Tibial nerve (tissue), 4 donors: ENCODE measurements at regions not wholly inside any gene's neighbourhood (a gene's known extent, or its start where the extent isn't known, plus 50 kb on each side); places are given as distances from the start of the nearest gene placed in this dataset.

Experiments
- CTCF ChIP-seq, 5 experiments: fragments of 200-600 bp in 3 of 5; fragments of 450-650 bp in 2 of 5; sonication (generic) in 3 of 5; IDR thresholded peaks; one replicate each; pipeline ENCODE4 v1.5.1; 2016 to 2019; ENCODE audit warnings: antibody characterized with exemption in 5 of 5, mild to moderate bottlenecking in 3 of 5, moderate library complexity in 2 of 5
- EP300 ChIP-seq, 2 donors: sonication (generic); formaldehyde crosslinking; IDR thresholded peaks; one replicate each; pipeline ENCODE4 v1.6.1; 2017; ENCODE audit warnings: antibody characterized with exemption in 2 of 2, mild to moderate bottlenecking in 1 of 2
- POLR2A ChIP-seq, 2 donors: fragments of 450-650 bp; IDR thresholded peaks; one replicate each; pipeline ENCODE4 v1.6.1; 2017; ENCODE audit warnings: antibody characterized with exemption in 2 of 2, mild to moderate bottlenecking in 2 of 2, moderate library complexity in 2 of 2

DNA sequence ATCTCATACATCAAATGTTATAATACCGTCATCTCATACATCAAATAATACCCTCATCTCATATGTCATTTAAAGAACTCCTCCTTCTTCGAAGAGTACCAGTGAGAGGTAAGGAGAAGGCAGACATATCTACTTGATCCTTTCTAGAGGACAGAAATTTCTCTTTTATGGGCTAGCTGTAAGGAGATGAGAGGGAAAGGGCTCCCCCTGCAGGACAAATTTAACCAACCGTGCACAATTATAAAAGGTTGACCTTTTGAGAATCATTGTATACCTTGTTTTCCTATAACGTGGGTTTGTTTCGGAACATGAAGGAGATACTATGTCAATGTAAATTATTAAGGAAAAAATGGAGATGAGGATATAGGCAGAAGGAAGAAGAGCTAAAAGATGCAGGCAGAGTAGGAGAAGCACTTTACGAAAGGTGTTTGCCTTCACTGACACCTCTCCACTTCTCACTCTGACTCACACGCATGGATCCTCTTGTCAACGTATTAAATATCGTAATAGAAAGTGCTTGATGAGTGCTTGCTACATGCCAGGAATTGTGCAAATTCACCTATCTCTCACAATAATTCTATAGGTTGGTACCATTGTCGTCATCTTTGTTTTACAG is 465.9 kb upstream of the ERCC4 start:
- TF ChIP-seq POLR2A (IDR thresholded peaks at IDR 0.05) (no peak), CTCF (IDR thresholded peaks at IDR 0.05) (peak in 3 of 5 experiments; percentile 13 to 33 (median 17)), EP300 (IDR thresholded peaks at IDR 0.05) (no peak)
